LoVo (cell line): ENCODE measurements at regions not wholly inside any gene's neighbourhood (a gene's known extent, or its start where the extent isn't known, plus 50 kb on each side); places are given as distances from the start of the nearest gene placed in this dataset.
"Not testable (repeated sequence)": the region's sequence is repeated elsewhere in the genome, so short reads cannot be mapped to it uniquely, and the experiment has no call there.

Source experiments
- DNase-seq: peaks from one replicate; pipeline ENCODE4 v3.0.0-alpha.2; 2016; ENCODE audit warnings: low spot score

GRCh38 chr20:51187261-51187660 is 164.4 kb upstream of the KCNG1 start:
- no peak for DNase-seq

- no peak for DNase-seq
Measured at GRCh38 chr20:51185861-51186260, 163.0 kb upstream of the KCNG1 start.

GRCh38 chr20:51185277-51185676 is 162.4 kb upstream of the KCNG1 start:
- DNase-seq: no peak

- DNase-seq: no peak
Measured at GRCh38 chr20:51184289-51184688, 161.4 kb upstream of the KCNG1 start.

- DNase-seq: no peak
Measured at GRCh38 chr20:51183451-51183850, 160.5 kb upstream of the KCNG1 start.

DNA sequence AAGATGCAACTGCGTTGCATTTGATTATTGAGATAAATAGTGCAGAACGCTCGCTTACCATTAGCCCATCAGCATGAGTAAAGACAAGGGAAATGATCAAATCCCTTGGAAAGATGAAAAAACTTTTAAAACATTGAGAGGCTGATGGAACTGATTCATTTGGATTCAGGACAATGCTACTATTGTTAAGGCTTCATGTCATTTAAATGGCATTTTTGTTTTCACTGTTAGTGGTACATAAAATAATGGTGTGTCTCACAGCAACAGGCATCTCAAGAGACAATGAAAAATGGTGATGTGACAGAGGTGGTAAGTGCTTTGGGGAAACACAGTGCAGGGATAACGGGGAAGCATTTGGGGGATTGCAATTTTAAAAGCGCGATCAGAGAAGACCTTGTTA is 159.7 kb upstream of the KCNG1 start:
- DNase-seq: no peak

- DNase-seq: no peak
Measured at GRCh38 chr20:51178153-51178552, 155.2 kb upstream of the KCNG1 start.

DNA sequence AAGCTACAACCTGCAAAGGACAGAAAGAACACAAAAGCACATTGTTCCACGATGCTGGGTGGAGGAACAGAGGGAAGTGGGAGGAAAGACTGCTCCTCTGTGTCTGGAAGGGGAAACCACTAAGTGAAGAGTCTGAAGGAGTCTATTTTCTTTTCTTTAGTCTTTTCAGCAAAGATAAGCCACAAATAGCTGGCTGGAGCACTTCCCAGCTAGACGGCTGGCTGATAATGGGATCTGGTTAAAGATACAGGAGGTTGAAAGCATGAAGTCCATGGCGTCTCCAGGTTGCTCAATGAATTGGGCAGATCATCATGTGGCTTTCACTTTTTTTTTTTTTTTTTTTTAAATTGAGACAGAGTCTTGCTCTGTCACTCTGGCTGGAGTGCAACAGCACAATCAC is 154.0 kb upstream of the KCNG1 start:
- no peak for DNase-seq

DNA sequence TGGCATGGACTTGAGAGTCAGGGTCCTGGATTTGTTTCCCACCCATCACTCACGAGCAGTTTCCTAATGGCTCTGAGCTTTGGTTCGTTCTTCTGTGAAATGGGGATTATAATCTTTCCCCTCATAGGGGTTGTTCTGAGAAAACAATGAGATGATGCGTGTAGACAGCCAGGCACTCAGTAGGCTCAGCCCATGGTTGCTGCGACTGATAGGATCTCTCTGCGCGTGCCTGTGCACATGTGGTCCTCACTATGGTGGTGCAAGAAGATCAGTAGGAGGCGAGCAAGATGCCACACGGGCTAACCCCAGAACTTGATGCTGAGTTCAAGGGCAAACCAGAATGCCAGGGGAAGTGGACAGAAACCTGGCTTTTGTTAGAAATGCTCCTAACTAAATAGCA is 153.5 kb upstream of the KCNG1 start:
- no peak for DNase-seq

- no peak for DNase-seq
Measured at GRCh38 chr20:51175724-51176123, 152.8 kb upstream of the KCNG1 start.

DNA sequence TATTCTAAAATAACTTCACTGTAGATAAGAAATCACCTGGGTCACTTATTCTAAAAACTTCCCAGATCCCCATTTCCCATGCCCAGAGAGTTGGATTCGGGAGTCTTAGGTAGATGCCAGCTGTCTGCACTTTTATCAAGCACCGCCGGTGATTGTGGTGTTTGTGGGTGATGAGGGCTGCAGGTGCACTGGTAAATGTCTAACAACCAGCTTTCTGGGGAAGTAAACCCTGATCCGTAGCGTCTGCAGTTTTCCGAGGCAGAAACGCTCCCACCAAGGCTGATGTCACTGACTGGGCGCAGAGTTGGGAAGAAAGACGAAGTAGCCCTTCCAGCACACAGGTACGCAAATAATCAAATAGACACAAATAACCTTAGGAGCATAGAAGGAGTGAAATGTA is 152.2 kb upstream of the KCNG1 start:
- DNase-seq: no peak

GRCh38 chr20:51174536-51174935 is 151.6 kb upstream of the KCNG1 start:
- no peak for DNase-seq

DNA sequence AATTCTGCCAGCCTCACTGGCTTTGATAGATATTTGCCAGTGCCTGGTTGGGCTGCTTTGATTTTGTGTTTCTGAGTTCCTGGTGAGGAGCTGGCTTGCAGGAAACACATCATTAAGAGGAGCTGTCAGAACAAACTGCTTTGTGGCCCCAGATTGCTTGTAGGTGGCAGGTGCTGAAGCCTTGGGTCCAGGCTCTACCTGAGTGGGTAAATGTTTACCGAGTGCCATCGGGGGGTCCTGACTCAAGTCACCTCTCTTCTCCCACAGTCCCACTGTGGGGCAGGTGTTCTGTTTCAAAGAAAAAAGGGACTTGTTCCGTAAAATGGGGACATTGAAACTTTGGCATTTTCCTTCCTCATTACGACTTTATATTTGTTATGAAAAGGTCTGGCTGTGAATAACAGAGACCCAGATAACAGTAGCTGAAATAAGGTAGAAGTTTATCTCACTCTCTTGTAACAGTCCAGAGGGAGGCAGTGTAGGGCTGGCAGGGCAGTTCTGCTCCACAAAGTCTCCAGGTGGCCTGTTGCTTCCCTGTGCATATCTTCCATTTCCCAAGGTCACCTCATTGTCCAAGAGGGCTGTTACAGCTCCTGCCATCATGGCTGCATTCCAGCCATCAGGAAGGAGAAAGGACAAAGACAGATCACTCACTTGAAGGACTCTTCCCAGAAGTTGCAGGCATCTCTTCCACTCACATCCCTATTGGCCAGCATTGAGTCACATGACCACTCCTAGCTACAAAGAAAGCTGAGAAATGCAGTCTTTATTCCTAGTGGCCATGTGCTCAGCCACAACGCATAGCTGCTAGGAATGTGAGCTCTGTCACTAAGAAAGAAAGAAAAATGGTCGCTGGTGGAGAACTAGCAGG is 149.9 kb upstream of the KCNG1 start:
- DNase-seq: no peak

- DNase-seq: no peak
Measured at GRCh38 chr20:51171141-51171540, 148.2 kb upstream of the KCNG1 start.

GRCh38 chr20:51169813-51170212 is 146.9 kb upstream of the KCNG1 start:
- DNase-seq: no peak

DNA sequence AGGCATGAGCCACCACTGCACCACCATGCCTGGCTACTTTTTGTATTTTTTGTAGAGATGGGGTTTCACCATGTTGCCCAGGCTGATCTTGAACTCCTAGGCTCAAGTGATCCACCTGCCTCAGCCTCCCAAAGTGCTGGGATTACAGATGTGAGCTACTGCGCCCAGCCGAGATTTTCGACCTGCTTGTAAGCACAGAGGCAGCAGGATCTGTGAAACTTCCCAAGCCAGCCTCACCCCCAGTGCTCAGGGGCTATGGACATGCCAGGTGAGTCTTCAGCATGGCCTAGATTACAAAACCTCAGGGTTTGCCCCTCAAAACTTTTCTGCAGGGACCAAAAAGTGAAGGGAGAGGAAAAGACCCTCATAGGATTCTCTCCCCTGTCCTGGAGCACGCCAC is 145.0 kb upstream of the KCNG1 start:
- not testable (repeated sequence) for DNase-seq

DNA sequence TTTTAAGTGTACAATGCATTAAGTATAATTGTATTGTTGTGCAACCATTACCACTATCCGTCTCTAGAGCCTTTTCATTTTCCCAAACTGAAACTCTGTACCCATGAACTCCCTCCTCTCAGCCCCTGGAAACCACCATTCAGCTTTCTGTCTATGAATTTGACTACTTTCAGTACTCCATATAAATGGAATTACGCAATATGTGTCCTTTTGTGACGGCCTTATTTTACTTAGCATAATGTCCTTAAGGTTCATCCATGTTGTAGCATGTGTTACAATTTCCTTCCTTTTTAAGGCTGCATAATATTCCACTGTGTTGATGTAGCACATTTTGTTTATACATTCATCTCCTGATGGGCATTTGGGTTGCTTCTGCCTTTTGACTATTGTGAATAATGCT is 143.6 kb upstream of the KCNG1 start:
- DNase-seq: no peak

GRCh38 chr20:51165131-51165530 is 142.2 kb upstream of the KCNG1 start:
- no peak for DNase-seq

DNA sequence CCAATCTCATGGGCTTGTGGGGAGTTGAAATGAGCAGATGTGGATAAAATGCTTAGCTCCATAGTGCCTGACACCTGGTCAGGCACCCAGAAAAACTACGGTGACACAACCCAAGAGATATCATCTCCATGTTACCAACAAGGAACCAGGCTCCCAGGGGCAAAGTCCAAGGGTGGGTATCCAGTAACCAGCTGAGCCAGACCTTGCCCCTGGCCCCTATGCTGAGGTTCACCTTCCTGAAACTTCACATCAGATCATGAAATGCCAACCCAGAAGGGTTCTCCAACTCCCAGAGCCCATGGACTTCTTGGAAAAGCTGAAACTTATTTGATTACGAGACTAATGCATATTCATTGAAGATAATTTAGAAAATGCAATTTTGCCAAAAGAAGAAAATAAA is 141.8 kb upstream of the KCNG1 start:
- no peak for DNase-seq

GRCh38 chr20:51163996-51164600 is 141.2 kb upstream of the KCNG1 start:
- DNase-seq: no peak

DNA sequence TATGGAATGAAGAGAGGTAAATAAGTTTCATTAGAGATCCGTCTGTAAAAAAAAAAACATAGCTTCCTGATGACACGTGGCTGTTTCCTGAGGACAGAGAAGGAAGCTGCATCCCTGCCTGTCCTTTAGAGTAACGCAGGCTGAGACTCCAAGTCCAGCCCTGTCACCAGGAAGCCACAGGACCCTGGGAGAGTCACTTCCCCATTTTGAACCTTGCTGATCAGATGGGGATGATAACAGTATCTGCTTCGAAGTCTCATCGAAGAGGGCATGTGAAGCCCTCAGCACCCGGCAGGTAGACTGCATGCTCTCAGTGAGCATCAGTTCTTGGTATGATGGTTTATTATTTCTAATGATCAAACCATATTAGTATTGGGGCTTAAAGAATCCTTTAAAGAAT is 139.1 kb upstream of the KCNG1 start:
- no peak for DNase-seq

DNA sequence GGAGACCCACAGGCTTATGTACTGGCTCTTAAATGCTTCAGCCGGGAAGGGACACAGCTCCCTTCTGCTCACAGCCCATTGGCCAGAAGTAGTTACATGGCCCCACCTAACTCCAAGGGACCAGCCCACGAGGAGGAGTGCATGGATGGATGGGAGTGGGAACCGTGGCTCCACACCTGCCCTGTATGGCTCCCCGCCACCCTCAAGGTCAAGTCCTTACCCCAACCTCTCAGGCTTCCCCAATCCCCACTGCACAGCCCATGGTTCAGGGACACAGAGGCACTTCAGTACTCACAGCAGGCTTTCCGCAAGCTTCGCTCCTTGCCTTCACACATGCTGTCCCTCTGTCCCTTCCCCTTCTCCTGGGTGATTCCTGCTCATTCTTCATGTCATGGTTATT is 137.9 kb upstream of the KCNG1 start:
- DNase-seq: no peak

DNA sequence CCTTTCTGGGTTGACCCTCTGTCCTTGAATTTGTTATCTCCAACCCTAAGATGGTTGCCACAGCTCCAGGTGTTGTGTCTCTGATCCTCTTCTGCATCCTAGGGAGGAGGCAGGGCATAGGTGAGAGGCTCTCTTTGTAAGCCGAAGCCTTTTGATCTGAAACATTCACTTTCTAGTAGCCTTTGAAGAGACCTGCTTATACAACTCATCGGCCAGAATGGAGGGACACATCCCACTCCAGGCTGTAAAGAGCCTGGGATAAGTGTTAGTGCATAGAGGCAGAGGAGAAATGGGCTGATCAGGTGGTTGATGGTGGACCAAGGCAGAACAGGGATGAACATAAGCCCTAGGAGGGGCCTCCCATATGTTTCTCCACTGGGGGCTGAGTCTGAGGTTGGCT is 137.1 kb upstream of the KCNG1 start:
- no peak for DNase-seq

- no peak for DNase-seq
Measured at GRCh38 chr20:51159303-51159702, 136.4 kb upstream of the KCNG1 start.
